Mesothelial cell of epicardium (in vitro differentiated cells): ENCODE measurements at regions not wholly inside any gene's neighbourhood (a gene's known extent, or its start where the extent isn't known, plus 50 kb on each side); places are given as distances from the start of the nearest gene placed in this dataset.
"Not testable (repeated sequence)": the region's sequence is repeated elsewhere in the genome, so short reads cannot be mapped to it uniquely, and the experiment has no call there.

Source experiments
- DNase-seq, 2 experiments: peaks; one replicate each; pipeline ENCODE4 v3.0.0; 2021; ENCODE audit warnings: low spot score in 2 of 2; ENCODE audit not compliant: unreplicated experiment in 2 of 2
- H3K27ac Mint-ChIP-seq: 2 replicates; pipeline ENCODE4 v1.8.0; 2021; ENCODE audit warnings: mixed read lengths
- H3K27me3 Mint-ChIP-seq: 2 replicates; pipeline ENCODE4 v1.8.0; 2021; ENCODE audit warnings: low read depth, mixed read lengths
- H3K36me3 Mint-ChIP-seq: 2 replicates; pipeline ENCODE4 v1.8.0; 2021; ENCODE audit warnings: mixed read lengths
- H3K4me1 Mint-ChIP-seq: 2 replicates; pipeline ENCODE4 v1.8.0; 2021; ENCODE audit warnings: mixed read lengths
- H3K4me3 Mint-ChIP-seq: 2 replicates; pipeline ENCODE4 v1.8.0; 2021; ENCODE audit warnings: mild to moderate bottlenecking, moderate library complexity, mixed read lengths
- H3K9me3 Mint-ChIP-seq: 2 replicates; pipeline ENCODE4 v1.8.0; 2021; ENCODE audit warnings: mixed read lengths
- TF ChIP-seq, protein P1 (sequence below): fragments of 200-600 bp; sonication (generic); IDR thresholded peaks from one replicate; pipeline ENCODE4 v1.5.0; 2021; ENCODE audit warnings: antibody characterized with exemption; ENCODE audit not compliant: unreplicated experiment

DNA sequence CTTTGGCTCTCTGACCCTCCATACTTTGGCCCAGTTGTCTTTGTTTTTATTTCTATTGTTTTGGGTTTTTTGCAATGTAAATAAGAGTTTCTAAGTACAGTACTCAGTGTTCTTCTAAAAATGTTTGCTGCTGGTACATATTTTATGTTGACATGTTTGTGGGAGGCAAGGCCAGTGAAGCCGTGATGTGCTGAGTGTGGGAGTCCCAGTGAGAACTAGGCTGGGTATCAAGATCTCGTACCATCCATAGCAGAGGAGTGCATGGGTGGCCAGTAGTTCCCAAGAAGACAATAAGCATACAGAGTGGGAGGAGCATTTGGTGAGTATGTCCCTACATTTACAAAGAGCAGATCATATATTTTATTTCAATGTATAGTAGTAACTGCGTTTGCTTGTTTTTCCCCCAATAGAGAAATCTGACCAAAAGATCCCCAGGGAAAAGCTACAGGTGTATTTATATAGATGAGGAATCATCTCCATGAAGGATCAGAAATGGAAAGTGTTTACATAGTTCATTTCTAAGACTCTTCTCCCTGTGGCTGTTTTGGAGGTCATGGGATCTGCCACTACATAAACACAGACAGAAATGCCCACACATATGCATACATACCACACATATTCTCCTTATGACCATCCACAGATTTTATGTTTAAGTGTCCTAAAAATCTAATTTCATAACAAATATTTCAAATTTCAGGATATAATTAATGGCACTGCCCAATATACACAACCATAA, 285.9 kb downstream of the ALDH8A1 start:
- no peak overlapping the region for H3K27ac Mint-ChIP-seq
- H3K4me1 Mint-ChIP-seq: peaks cover 3% of the 10 kb centered on the region
- H3K36me3 Mint-ChIP-seq: no peaks in the 10 kb centered on the region

DNA sequence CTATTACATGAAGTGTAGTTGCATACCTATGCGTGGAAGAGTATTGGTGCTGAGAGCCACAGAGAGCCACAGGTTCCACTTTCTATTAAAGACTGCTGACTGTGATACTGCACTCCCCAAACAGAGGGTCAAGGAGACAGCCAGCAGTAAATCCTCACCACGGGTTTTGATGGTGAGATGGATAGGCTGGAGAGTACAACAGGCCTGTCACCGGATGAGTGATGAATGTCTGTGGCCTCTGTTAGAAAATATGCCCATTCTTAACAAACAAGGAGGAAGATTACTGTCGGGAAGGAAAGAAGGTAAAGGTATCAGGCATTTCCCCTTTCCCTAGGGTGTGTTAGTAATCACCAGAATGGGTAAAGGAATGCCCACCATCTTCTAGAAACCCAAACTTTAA, 286.5 kb downstream of the ALDH8A1 start:
- H3K36me3 Mint-ChIP-seq: no peaks in the 10 kb centered on the region
- H3K9me3 Mint-ChIP-seq: no peaks in the 10 kb centered on the region
- H3K27ac Mint-ChIP-seq: no peak overlapping the region
- H3K4me1 Mint-ChIP-seq: peaks cover 3% of the 10 kb centered on the region
- no peak for DNase-seq
- H3K4me3 Mint-ChIP-seq: no peak overlapping the region
- H3K27me3 Mint-ChIP-seq: no peaks in the 10 kb centered on the region
- TF ChIP-seq, protein P1, sequence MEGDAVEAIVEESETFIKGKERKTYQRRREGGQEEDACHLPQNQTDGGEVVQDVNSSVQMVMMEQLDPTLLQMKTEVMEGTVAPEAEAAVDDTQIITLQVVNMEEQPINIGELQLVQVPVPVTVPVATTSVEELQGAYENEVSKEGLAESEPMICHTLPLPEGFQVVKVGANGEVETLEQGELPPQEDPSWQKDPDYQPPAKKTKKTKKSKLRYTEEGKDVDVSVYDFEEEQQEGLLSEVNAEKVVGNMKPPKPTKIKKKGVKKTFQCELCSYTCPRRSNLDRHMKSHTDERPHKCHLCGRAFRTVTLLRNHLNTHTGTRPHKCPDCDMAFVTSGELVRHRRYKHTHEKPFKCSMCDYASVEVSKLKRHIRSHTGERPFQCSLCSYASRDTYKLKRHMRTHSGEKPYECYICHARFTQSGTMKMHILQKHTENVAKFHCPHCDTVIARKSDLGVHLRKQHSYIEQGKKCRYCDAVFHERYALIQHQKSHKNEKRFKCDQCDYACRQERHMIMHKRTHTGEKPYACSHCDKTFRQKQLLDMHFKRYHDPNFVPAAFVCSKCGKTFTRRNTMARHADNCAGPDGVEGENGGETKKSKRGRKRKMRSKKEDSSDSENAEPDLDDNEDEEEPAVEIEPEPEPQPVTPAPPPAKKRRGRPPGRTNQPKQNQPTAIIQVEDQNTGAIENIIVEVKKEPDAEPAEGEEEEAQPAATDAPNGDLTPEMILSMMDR: no peak

More for the DNA sequence above, 285.9 kb downstream of the ALDH8A1 start:
- TF ChIP-seq, protein P1: no peak
- no peak for DNase-seq
- Mint-ChIP-seq H3K4me3 (no peak overlapping the region), H3K9me3 (no peaks in the 10 kb centered on the region), H3K27me3 (no peaks in the 10 kb centered on the region)

DNA sequence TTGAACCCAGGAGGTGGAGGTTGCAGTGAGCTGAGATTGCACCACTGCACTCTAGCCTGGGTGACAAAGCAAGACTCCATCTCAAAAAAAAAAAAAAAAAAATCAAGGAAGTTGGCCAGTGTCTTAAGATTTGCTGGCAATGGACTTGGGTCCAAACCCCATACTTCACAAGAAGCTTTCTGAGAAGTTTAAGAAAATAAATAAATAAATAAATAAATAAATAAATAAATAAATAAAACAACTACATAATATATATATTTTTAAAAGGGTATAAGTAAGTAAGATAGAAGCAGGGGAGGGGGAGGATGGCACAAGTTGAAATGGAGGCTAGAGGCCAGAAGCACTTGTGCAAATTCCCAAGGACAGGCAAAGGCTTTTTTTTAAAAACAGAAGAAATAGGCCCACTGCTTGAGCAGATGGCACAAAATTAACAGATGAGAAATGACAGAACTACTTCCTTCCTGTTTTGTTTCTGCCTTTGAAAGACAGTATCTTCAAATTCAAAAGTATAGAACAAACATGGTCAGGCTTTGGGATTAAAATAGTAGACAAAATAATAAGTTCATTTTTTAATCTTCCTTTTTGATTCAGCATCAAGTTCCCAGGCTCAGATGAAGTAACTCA, 287.7 kb downstream of the ALDH8A1 start:
- TF ChIP-seq, protein P1: no peak
- Mint-ChIP-seq H3K9me3 (no peaks in the 10 kb centered on the region), H3K27me3 (no peaks in the 10 kb centered on the region), H3K4me1 (peaks cover 3% of the 10 kb centered on the region), H3K36me3 (no peaks in the 10 kb centered on the region), H3K4me3 (no peak overlapping the region), H3K27ac (no peak overlapping the region)
- DNase-seq: no peak

DNA sequence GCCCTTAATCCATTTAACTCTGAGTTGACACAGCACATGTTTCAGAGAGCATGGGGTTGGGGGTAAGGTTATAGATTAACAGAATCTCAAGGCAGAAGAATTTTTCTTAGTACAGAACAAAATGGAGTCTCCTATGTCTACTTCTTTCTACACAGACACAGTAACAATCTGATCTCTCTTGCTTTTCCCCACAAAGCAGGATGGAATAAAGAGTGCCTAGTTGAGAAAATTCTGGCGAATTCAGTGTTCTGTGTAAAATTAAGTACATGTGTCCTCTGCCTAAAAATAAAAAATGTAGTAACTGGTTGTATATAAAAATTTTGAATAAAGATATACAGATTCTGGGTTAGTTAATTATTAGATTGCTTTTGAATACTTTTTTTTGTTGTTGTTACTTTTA, 290.0 kb downstream of the ALDH8A1 start:
- not testable (repeated sequence) for H3K36me3 Mint-ChIP-seq, H3K4me1 Mint-ChIP-seq, DNase-seq, H3K27me3 Mint-ChIP-seq, H3K9me3 Mint-ChIP-seq, H3K4me3 Mint-ChIP-seq, H3K27ac Mint-ChIP-seq

DNA sequence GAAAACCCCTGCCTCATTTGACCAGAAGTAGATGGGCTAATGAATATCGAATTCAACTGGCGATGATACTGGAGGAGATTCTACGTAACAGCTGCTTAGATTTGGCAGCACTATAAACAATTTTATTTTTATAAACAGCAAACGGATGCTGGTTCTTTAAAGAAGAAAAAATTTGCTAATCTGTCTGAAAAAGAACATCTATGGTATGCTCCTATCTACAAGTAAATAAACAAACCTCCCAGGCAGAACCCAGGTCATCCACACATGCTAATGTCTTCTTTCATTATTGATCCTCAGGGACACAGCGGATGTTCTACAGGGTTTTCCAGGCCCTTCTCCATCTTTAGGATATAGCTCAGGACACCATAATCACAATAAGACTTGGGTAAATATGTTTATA, 291.3 kb downstream of the ALDH8A1 start:
- no peaks in the 10 kb centered on the region for H3K9me3 Mint-ChIP-seq
- no peaks in the 10 kb centered on the region for H3K36me3 Mint-ChIP-seq
- no peaks in the 10 kb centered on the region for H3K27me3 Mint-ChIP-seq
- peaks cover under 1% of the 10 kb centered on the region for H3K4me1 Mint-ChIP-seq
- no peak overlapping the region for H3K4me3 Mint-ChIP-seq
- no peak overlapping the region for H3K27ac Mint-ChIP-seq
- TF ChIP-seq, protein P1: no peak
- no peak for DNase-seq

DNA sequence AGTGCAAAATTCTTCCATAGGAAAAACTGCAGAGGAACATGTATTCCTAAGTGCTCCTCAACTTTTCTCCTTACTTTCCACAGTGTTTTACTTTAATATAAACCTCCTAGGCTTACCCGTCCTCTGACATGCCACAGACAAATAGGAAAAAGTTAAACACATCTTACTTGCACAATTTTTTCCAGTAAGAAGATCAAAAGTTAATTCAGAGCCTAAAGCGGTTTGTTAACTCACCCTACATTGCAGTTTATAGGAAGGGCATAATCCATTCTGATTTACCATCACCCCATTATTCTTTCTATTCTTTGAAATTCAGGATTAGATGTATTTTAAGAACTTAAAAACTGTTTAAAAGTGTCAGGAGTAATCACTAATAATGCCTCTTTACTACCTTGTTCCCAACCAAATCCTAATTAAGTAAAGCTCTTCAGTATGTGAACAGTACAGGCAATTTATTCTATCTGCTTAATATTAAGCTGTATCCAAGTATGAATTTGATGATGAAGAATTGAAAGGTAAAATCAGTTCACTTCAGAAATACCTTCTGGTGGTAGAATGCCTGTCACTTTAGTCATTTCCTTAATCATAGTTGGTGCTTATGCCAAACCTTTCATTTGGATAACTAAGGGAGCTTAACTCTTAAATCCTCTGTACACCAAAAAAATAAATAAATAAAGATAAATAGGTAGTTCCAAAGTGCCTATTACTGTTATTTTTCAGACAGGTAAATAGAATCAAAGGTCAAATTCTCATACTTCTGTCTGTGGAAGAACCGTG, 292.0 kb downstream of the ALDH8A1 start:
- DNase-seq: no peak
- Mint-ChIP-seq H3K4me1 (no peaks in the 10 kb centered on the region), H3K27ac (no peak overlapping the region), H3K36me3 (no peaks in the 10 kb centered on the region), H3K27me3 (no peaks in the 10 kb centered on the region), H3K4me3 (no peak overlapping the region), H3K9me3 (no peaks in the 10 kb centered on the region)
- TF ChIP-seq, protein P1: no peak
